Ascending aorta (tissue), 2 donors: ENCODE measurements at regions not wholly inside any gene's neighbourhood (a gene's known extent, or its start where the extent isn't known, plus 50 kb on each side); places are given as distances from the start of the nearest gene placed in this dataset.
"Not testable (repeated sequence)": the region's sequence is repeated elsewhere in the genome, so short reads cannot be mapped to it uniquely, and the experiment has no call there.

Experiments
- DNase-seq, 2 donors: peaks; one replicate each; pipeline ENCODE4 v3.0.0-alpha.2; 2019; ENCODE audit warnings: low spot score in 2 of 2
- H3K27ac ChIP-seq, 2 donors: fragments of 200-600 bp; sonication (generic); one replicate each; pipeline ENCODE4 v1.5.1; 2016 to 2017; ENCODE audit warnings: mild to moderate bottlenecking in 1 of 2
- H3K27me3 ChIP-seq: fragments of 200-600 bp; sonication (generic); one replicate; pipeline ENCODE4 v1.5.1; 2017
- H3K36me3 ChIP-seq, 2 donors: fragments of 200-600 bp; sonication (generic); one replicate each; pipeline ENCODE4 v1.5.1; 2016
- H3K4me1 ChIP-seq, 2 donors: fragments of 200-600 bp; sonication (generic); one replicate each; pipeline ENCODE4 v1.5.1; 2016 to 2017; ENCODE audit warnings: mild to moderate bottlenecking in 1 of 2
- H3K4me3 ChIP-seq, 2 donors: fragments of 200-600 bp; sonication (generic); one replicate each; pipeline ENCODE4 v1.5.1; 2016 to 2017; ENCODE audit warnings: mild to moderate bottlenecking in 1 of 2
- H3K9me3 ChIP-seq, 2 donors: fragments of 200-600 bp; sonication (generic); one replicate each; pipeline ENCODE4 v1.5.1; 2016
- CTCF ChIP-seq, 3 experiments: fragments of 200-600 bp in 2 of 3; fragments of 450-650 bp in 1 of 3; sonication (generic) in 2 of 3; IDR thresholded peaks; one replicate each; pipeline ENCODE4 v1.5.1; 2016 to 2019; ENCODE audit warnings: antibody characterized with exemption in 3 of 3, mild to moderate bottlenecking in 1 of 3, moderate library complexity in 1 of 3
- intact Hi-C: fragments of 100-400 bp; cut with DNase I; formaldehyde crosslinking; loops from one replicate; pipeline ENCODE4 v1.15.1; 2023

GRCh38 chr13:62779161-62779560 is 1363.5 kb upstream of the PCDH20 start:
- intact Hi-C loops = no loop called here
- H3K9me3 ChIP-seq = no peaks in the 10 kb centered on the region
- TF ChIP-seq CTCF (IDR thresholded peaks at IDR 0.05) = no peak
- no peak overlapping the region for H3K27ac ChIP-seq
- H3K36me3 ChIP-seq = no peaks in the 10 kb centered on the region
- no peaks in the 10 kb centered on the region for H3K4me1 ChIP-seq
- no peaks in the 10 kb centered on the region for H3K27me3 ChIP-seq
- no peak overlapping the region for H3K4me3 ChIP-seq
- DNase-seq = no peak

GRCh38 chr13:62767473-62767872 is 1351.8 kb upstream of the PCDH20 start:
- no peak for DNase-seq
- no peaks in the 10 kb centered on the region for H3K9me3 ChIP-seq
- no peaks in the 10 kb centered on the region for H3K36me3 ChIP-seq
- no peaks in the 10 kb centered on the region for H3K27me3 ChIP-seq
- no peaks in the 10 kb centered on the region for H3K4me1 ChIP-seq
- no peak overlapping the region for H3K4me3 ChIP-seq
- no peak for TF ChIP-seq CTCF (IDR thresholded peaks at IDR 0.05)
- no peak overlapping the region for H3K27ac ChIP-seq
- intact Hi-C loops = no loop called here

DNA sequence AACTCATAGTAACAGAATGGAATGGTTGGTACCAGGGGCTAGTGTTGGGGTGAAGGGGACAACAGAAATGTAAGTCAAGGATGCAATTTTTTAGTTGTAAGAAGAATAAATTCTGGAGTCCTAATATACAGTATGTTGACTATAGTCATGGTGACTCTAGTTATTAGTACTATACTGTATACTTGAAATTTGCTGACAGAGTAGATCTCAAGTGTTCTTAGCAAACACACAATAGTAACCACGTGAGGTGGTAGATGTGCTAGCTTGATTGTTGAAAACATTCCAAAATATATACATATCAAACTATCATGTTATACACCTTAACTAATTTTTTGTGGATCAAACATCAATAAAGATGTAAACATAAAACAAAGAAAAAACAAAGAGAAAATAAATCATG is 1345.1 kb upstream of the PCDH20 start:
- no peaks in the 10 kb centered on the region for H3K36me3 ChIP-seq
- no peaks in the 10 kb centered on the region for H3K4me1 ChIP-seq
- intact Hi-C loops = no loop called here
- no peak overlapping the region for H3K4me3 ChIP-seq
- H3K9me3 ChIP-seq = no peaks in the 10 kb centered on the region
- no peak for DNase-seq
- H3K27me3 ChIP-seq = no peaks in the 10 kb centered on the region
- H3K27ac ChIP-seq = no peak overlapping the region
- TF ChIP-seq CTCF (IDR thresholded peaks at IDR 0.05) = no peak

DNA sequence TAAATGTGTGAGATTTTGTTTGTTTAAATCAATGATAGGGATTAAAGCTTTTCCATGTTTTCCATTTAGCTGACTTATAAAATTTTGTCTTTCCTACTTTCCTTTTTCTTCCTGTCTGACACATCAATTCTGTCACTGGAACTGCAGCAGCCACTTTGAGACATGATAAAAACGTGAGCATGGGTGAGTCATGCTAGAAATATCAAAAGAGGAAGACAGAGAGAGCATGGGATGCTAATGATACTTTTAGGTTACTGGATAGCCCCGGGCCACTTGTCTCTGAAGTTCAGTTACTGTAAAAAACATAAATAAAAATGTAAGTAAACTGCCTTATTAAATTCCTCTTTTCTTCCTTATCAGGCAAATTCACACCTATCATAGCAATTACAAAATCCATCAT is 1332.0 kb upstream of the PCDH20 start:
- no peak for DNase-seq
- Histone ChIP-seq H3K4me1 (no peaks in the 10 kb centered on the region), H3K27ac (no peak overlapping the region), H3K27me3 (no peaks in the 10 kb centered on the region), H3K9me3 (no peaks in the 10 kb centered on the region), H3K4me3 (no peak overlapping the region), H3K36me3 (no peaks in the 10 kb centered on the region)
- intact Hi-C loops = no loop called here
- no peak for TF ChIP-seq CTCF (IDR thresholded peaks at IDR 0.05)

GRCh38 chr13:62747152-62747551 is 1331.5 kb upstream of the PCDH20 start:
- no peak overlapping the region for H3K27ac ChIP-seq
- H3K4me3 ChIP-seq = no peak overlapping the region
- H3K27me3 ChIP-seq = no peaks in the 10 kb centered on the region
- H3K36me3 ChIP-seq = no peaks in the 10 kb centered on the region
- no peaks in the 10 kb centered on the region for H3K9me3 ChIP-seq
- intact Hi-C loops = no loop called here
- no peak for DNase-seq
- no peak for TF ChIP-seq CTCF (IDR thresholded peaks at IDR 0.05)
- no peaks in the 10 kb centered on the region for H3K4me1 ChIP-seq

DNA sequence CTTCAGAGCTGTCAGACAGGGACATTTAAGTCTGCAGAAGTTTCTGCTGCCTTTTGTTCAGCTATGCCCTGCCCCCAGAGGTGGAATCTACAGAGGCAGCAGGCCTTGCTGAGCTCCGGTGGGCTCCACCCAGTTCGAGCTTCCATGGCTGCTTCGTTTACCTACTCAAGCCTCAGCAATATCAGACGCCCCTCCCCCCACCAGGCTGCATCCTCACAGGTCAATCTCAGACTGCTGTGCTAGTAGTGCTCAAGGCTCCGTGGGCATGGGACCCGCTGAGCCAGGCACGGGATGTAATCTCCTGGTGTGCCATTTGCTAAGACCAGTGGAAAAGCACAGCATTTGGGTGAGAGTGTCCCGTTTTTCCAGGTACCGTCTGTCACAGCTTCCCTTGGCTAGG is 1314.1 kb upstream of the PCDH20 start:
- DNase-seq, intact Hi-C loops, H3K4me3 ChIP-seq, H3K4me1 ChIP-seq, H3K9me3 ChIP-seq, H3K36me3 ChIP-seq, H3K27me3 ChIP-seq, H3K27ac ChIP-seq: not testable (repeated sequence)
